ENCODE measurements at regions not wholly inside any gene's neighbourhood (a gene's known extent, or its start where the extent isn't known, plus 50 kb on each side); places are given as distances from the start of the nearest gene placed in this dataset.
A peak's percentile ranks its signal among the peaks of the same experiment; 100 is the strongest.

DNA sequence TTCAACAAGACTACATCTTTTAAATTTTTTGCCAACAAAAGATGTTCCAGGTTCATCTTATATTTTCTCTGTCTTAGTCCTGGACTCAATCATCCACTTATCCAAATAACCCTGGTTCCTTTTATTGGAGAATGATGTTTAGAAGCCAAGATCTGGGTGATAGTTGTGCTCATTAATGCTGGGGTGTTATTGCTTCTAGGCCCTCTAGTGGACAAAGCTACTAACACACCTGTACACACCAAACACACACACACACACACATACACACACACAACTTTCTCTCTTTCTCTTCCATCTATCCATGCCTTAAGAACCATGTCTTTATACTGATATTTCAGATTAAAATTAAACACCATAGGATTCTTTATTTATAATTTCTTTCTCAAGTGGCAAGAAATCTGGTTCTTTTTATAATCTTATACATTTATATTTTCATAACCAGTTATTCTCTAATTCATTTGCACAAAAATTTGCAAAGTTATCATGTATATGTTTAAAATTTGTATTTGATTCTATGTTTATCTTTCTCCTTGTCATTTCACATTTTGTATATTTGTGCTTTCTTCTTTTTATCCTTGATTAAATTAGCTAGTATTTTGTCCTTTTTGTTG, 179.1 kb upstream of the SMIM23 start:
- Histone ChIP-seq H3K4me1 (replicated peaks) (no peaks in the 10 kb centered on the region), H3K36me3 (no peaks in the 10 kb centered on the region), H3K9me3 (replicated peaks) (0 out of 2 replicates have a peak, but pooled peaks cover 3% of the 10 kb centered on the region), H3K27me3 (replicated peaks) (peaks cover 22% of the 10 kb centered on the region), H3K27ac (no peak overlapping the region), H3K4me3 (no peak overlapping the region)
- DNase-seq (ENCODE audit: low read depth in 1 of 2, low spot score in 2 of 2): peak; percentile 38 to 51

DNA sequence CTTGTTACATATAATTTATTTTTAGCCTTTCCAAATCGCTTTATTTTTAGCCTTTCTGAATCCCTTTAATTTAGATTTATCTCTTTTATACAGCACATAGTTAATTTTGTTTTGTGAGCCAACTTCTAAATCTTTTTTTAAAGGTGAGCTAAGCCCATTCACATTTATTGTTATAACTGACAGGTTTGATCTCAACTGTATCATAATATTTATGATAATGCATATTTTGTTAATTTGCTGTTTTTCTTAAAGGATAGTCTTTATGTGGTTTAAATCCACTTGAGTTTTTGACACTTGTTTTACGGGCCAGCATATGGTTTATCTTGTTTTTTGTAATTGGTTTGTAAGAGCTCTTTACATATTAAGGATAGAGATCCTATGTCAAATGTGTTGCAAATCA, 177.8 kb upstream of the SMIM23 start:
- no peak overlapping the region for H3K27ac ChIP-seq
- H3K4me1 ChIP-seq (replicated peaks): no peaks in the 10 kb centered on the region
- H3K9me3 ChIP-seq (replicated peaks): 0 out of 2 replicates have a peak, but pooled peaks cover 3% of the 10 kb centered on the region
- no peaks in the 10 kb centered on the region for H3K36me3 ChIP-seq
- DNase-seq (ENCODE audit: low read depth in 1 of 2, low spot score in 2 of 2): no peak
- no peak overlapping the region for H3K4me3 ChIP-seq
- H3K27me3 ChIP-seq (replicated peaks): peaks cover 18% of the 10 kb centered on the region

DNA sequence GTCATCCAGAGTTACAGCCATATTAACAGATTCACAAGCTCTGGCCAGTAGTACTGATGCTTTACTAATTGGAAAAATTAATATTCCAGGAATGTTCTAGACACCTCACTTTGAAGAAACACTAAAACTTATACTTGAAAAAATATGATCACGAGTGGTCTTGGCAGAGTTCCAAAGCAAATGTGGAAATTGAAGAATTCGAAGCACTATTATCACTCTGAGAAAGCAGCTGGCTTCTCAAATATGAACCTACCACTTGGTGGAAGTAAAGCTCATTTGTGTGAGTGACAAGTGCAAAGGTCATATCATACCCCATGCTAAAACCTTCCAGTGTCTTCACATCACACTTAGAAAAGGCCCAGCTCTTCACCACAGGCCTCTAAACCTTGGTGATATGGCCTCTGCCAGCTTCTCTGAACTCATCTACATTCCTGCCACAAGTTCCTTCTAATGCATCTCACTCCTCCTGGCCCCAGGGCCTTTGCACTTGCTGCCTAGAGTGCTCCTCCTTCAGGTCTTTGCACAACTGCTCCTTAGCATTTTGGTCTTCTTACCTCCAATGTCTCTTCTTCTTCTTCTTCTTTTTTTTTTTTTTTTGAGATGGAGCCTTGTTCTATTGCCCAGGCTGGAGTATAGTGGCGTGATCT, 175.7 kb upstream of the SMIM23 start:
- Histone ChIP-seq H3K9me3 (replicated peaks) (0 out of 2 replicates have a peak, but pooled peaks cover 3% of the 10 kb centered on the region), H3K4me3 (no peak overlapping the region), H3K27me3 (replicated peaks) (peaks cover 12% of the 10 kb centered on the region), H3K27ac (no peak overlapping the region), H3K36me3 (no peaks in the 10 kb centered on the region), H3K4me1 (replicated peaks) (no peaks in the 10 kb centered on the region)
- no peak for DNase-seq (ENCODE audit: low read depth in 1 of 2, low spot score in 2 of 2)

DNA sequence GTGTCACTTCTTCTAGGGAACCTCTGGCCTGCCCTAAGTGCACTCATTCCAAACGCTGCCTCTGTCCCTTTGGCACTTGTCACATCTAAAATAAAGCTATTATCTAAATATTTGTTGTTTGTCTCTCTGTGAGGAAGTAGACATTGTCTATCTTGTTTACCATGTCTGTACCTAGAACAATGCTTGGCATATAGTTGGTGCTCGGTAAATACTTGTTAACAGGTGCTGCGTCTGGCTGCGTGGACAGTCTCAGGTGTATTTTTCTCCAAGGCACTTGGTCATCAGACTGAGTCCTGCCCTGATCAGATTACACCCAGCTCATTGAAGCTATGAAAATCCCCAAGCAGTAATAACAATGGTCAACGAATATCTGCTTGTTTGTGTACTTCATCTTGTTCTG, 174.9 kb upstream of the SMIM23 start:
- no peaks in the 10 kb centered on the region for H3K36me3 ChIP-seq
- H3K9me3 ChIP-seq (replicated peaks): 0 out of 2 replicates have a peak, but pooled peaks cover 3% of the 10 kb centered on the region
- no peak overlapping the region for H3K27ac ChIP-seq
- peaks cover 12% of the 10 kb centered on the region for H3K27me3 ChIP-seq (replicated peaks)
- H3K4me3 ChIP-seq: no peak overlapping the region
- H3K4me1 ChIP-seq (replicated peaks): no peaks in the 10 kb centered on the region
- no peak for DNase-seq (ENCODE audit: low read depth in 1 of 2, low spot score in 2 of 2)

DNA sequence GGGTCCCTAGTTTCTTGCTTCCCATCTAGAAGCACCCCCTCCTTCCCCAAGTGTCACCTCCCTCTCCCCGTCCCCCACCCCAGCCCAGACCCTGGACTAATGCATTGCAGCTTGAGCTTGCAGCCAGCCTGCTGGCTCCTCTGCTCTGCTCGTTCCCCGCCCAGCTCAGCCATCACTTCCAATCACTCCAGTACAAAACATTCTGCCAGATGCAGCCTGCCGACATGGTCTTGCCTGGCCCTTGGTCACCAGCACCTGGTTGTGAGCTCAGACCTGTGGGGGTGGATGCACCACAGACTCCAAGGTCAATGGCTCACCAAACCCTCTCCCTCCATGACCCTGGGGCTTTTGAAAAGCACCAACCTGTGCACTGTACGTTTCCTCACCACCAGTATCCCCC, 172.9 kb upstream of the SMIM23 start:
- Histone ChIP-seq H3K4me1 (replicated peaks) (no peaks in the 10 kb centered on the region), H3K4me3 (no peak overlapping the region), H3K9me3 (replicated peaks) (0 out of 2 replicates have a peak, but pooled peaks cover 3% of the 10 kb centered on the region), H3K27me3 (replicated peaks) (peaks cover 16% of the 10 kb centered on the region), H3K27ac (no peak overlapping the region), H3K36me3 (no peaks in the 10 kb centered on the region)
- no peak for DNase-seq (ENCODE audit: low read depth in 1 of 2, low spot score in 2 of 2)

DNA sequence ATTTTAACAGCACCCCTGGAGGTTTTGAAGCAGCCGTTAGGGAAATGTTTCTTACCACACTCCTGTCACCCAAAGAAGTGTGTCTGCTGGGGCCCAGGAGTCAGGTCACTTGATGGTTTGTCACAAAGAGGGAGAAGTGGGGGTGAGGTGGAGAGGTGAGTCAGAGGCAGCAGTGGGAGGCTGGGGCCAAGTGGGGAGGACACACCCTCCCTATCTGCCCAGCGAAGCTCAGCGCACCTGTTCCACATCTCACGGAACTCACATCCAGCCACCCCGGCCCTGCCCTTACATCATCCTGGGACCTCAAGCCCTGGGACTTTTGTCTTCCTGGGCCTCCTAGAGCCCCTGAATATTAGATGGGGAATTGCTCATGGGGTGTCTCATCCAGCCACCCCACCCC, 171.1 kb upstream of the SMIM23 start:
- H3K9me3 ChIP-seq (replicated peaks): no peaks in the 10 kb centered on the region
- no peak overlapping the region for H3K4me3 ChIP-seq
- H3K36me3 ChIP-seq: no peaks in the 10 kb centered on the region
- peak in 1 of 2 experiments; percentile 40 for DNase-seq (ENCODE audit: low read depth in 1 of 2, low spot score in 2 of 2)
- peaks cover 7% of the 10 kb centered on the region; the same call in 1 of the 2 replicates for H3K27me3 ChIP-seq (replicated peaks)
- no peaks in the 10 kb centered on the region for H3K4me1 ChIP-seq (replicated peaks)
- H3K27ac ChIP-seq: no peak overlapping the region

DNA sequence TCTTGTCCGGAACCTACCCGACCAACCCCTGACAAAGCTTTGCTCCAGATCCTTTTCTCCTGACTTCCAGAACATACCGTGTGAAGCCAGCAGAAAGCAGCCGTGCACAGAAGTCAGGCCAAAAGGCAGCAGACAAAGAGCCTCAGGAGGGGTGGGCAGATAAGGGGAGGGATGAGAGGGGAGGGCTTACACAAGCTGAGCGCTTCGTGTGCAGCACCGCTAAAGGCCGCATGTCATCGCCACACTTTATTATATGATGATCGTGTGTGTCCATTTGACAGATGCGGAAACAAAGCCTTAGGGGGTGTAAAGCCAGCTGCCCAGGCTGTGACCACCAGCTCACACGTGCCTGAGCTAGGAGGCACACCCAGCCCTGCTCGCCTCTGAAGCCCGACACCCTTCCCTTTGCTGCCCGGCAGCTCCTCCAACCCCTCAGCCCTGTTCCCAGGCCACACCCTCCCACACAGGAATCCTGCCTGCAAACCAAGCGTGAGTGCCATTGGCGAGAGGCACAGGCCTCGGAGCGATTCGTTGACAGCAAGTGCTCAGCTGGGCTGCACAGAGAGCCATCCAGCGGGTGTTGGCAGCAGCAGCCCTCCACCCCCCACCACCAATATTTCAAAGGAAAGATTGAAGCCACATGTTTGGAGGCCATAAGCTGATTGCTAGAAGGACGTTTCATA, 170.5 kb upstream of the SMIM23 start:
- H3K4me1 ChIP-seq (replicated peaks): no peaks in the 10 kb centered on the region
- peaks cover 7% of the 10 kb centered on the region; the same call in 1 of the 2 replicates for H3K27me3 ChIP-seq (replicated peaks)

DNA sequence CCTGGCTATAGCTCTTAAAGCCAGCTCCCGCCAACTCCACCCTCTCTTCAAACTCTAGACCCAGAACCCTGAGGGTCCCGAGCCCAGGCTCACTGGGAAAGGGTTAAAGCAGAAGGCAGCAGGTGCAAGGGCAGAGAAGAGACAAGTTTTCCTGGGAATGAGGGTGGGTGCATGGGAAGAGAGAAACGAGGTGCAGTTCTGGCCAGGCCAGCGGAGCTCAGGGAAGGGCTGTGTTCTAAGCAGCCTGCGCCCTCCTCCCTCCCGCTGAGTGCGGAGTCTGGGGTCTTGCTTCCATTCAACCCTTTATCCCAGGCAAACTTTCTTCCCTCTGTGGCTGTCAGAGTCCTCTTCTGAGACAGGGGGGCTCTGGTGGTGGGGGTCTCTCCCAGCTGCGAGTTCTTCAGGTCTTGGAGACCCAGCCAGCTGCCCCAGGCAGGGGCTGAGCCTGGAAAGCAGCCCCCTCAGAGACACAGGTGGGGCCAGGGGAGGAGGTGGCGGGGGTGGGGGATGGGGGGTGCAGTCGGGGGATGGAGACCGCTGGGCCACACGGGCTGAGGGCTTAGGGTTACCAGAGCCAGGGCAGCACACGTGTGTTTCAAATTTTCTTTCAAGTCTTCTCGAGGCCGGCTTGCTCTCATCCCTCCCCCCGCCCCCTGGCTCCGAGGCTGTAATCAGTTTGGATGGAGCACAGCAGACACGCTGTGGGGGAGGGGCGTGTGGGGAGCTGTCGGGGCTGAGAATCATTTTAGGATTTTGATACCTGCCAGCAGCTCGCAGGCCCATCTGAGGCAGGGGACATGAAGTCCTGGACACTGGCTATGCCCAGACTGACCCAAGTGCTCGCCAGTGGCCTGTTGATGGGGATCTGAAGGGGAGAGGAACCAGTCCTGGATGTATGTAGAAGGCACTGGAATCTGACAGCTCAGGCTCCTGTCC, 169.6 kb upstream of the SMIM23 start:
- Histone ChIP-seq H3K9me3 (replicated peaks) (no peaks in the 10 kb centered on the region), H3K4me1 (replicated peaks) (no peaks in the 10 kb centered on the region), H3K36me3 (no peaks in the 10 kb centered on the region), H3K27me3 (replicated peaks) (peaks cover 7% of the 10 kb centered on the region; the same call in 1 of the 2 replicates), H3K27ac (no peak overlapping the region), H3K4me3 (no peak overlapping the region)
- peak in 1 of 2 experiments; percentile 42 for DNase-seq (ENCODE audit: low read depth in 1 of 2, low spot score in 2 of 2)

More for the DNA sequence above, 170.5 kb upstream of the SMIM23 start:
- DNase-seq (ENCODE audit: low read depth in 1 of 2, low spot score in 2 of 2): peak in 1 of 2 experiments; percentile 42
- H3K27ac ChIP-seq: no peak overlapping the region
- H3K36me3 ChIP-seq: no peaks in the 10 kb centered on the region
- H3K9me3 ChIP-seq (replicated peaks): no peaks in the 10 kb centered on the region
- H3K4me3 ChIP-seq: no peak overlapping the region

DNA sequence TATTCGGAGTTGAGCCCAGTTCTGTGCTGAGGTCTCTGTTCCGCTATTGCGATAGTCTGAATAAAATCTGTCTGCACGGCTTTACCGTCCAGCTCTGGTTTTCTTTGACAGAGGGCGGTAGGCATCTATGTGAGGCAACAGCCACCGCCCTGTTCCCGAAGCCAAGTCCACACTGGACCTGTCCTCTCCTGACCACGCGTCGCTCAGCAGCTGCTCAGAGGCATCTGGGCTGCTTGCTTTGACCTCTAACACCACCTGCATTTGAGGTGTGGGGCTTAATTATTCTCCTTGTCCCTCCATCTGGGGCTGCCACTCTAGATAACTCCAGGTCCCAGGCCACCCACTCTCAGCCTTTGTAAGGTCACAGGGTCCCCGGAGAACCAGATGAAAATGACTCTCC, 168.4 kb upstream of the SMIM23 start:
- Histone ChIP-seq H3K4me1 (replicated peaks) (no peaks in the 10 kb centered on the region), H3K27ac (no peak overlapping the region), H3K27me3 (replicated peaks) (peaks cover 6% of the 10 kb centered on the region; the same call in 1 of the 2 replicates), H3K4me3 (no peak overlapping the region), H3K9me3 (replicated peaks) (no peaks in the 10 kb centered on the region), H3K36me3 (no peaks in the 10 kb centered on the region)
- DNase-seq (ENCODE audit: low read depth in 1 of 2, low spot score in 2 of 2): no peak

DNA sequence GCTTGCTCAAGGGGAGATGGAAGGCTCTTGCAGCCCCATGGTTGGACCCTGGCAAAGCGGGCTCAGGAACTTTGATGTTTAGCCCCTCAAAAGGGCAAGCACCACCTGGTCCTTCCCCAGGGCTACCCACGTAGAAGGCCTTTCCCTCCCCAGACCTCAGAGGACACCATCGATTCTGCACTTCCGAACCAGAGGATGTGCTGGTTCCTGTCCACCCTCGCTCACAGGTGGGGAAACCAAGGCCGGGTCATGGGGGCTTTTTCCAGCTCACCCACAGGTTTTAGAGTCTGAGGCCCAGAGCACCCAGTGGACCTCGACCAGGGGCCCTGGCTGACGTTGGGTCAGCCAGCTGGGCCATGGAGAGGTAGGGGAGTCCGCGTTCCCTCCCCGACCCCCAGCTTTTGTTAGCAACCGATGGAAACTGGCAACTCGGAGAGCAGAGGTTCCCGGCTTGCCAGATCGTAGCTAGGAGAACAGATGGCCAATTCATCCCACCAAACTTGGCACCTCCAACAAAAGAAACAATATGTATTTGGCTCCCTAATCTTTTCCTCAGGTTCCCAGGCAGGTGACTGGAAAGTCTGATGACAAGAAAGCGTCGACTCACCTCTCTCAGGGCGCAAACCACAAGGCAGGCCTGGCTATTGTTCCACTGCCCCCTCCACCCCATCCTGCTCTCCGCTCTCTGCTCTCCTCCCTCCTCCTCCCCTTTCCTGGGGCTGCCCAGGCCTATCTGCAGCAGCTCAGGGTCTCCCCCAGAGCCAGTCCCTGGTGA, 167.6 kb upstream of the SMIM23 start:
- no peaks in the 10 kb centered on the region for H3K9me3 ChIP-seq (replicated peaks)
- no peaks in the 10 kb centered on the region for H3K36me3 ChIP-seq
- peaks cover 4% of the 10 kb centered on the region; the same call in 1 of the 2 replicates for H3K27me3 ChIP-seq (replicated peaks)
- H3K4me3 ChIP-seq: no peak overlapping the region
- no peaks in the 10 kb centered on the region for H3K4me1 ChIP-seq (replicated peaks)
- DNase-seq (ENCODE audit: low read depth in 1 of 2, low spot score in 2 of 2): no peak
- no peak overlapping the region for H3K27ac ChIP-seq

DNA sequence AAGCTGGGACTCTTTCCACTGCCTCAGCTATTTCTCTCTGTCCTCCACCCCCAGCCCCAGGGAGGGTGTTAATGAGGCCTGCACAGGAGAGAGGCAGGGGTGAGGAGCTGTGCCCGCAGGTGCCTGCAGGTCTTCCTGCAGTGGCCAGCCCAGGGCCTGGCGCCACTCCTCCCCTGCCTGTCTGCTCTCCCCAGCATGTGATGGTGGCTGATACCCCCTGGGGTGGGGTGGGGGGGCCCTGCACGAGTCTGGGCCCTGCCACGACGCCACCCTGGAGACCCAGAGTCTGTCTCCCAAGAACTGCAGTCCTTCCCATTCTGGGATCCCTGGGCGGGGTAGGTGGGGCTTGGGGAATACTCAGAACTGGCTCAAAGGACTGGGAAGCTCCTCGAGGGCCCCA, 166.4 kb upstream of the SMIM23 start:
- no peak overlapping the region for H3K4me3 ChIP-seq
- H3K27me3 ChIP-seq (replicated peaks): peaks cover 4% of the 10 kb centered on the region; the same call in 1 of the 2 replicates
- no peak overlapping the region for H3K27ac ChIP-seq
- no peaks in the 10 kb centered on the region for H3K4me1 ChIP-seq (replicated peaks)
- H3K9me3 ChIP-seq (replicated peaks): no peaks in the 10 kb centered on the region
- DNase-seq (ENCODE audit: low read depth in 1 of 2, low spot score in 2 of 2): peak in 1 of 2 experiments; percentile 44
- H3K36me3 ChIP-seq: no peaks in the 10 kb centered on the region

DNA sequence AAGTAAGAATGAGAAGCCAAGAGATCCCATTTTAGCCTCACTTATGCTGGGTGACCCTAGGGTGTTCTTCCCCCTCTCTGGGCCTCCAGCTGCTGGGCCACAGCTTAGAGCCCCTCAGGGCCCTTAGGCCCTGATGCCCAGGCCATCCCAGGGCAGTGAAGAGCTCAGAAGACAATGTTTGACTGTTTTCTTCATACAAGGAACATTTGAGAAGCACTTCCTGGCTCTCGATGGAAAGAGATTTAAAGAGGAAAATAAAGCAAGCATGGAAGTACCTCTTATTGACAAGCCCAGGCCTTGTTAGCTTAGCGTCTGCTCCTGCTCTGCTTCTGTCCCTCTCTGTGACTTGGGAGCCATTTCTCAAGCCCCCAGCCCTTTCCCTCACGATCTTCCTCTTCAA, 165.9 kb upstream of the SMIM23 start:
- H3K36me3 ChIP-seq: no peaks in the 10 kb centered on the region
- DNase-seq (ENCODE audit: low read depth in 1 of 2, low spot score in 2 of 2): no peak
- no peaks in the 10 kb centered on the region for H3K4me1 ChIP-seq (replicated peaks)
- H3K4me3 ChIP-seq: no peak overlapping the region
- H3K27me3 ChIP-seq (replicated peaks): peaks cover 5% of the 10 kb centered on the region; the same call in 1 of the 2 replicates
- H3K27ac ChIP-seq: no peak overlapping the region
- H3K9me3 ChIP-seq (replicated peaks): no peaks in the 10 kb centered on the region

DNA sequence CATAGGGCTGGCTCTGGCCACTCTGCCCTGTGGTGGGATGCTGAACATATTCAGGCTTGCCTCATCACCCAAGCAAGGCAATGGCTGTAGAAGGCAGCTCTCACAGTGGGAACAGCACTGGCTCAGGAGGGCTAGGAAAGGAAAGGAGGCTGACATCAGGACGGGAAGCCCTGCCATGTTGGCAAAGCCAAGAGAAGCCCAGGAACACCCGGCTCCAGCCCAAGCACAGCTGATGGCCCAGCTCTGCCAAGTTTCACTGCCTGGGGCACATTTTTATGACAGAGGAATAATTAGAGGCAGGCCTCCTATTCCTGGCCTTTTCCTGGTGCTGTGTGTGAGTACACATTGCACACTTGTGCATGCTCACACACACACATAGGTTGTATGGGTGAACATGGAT, 163.6 kb upstream of the SMIM23 start:
- Histone ChIP-seq H3K4me1 (replicated peaks) (no peaks in the 10 kb centered on the region), H3K36me3 (no peaks in the 10 kb centered on the region), H3K27me3 (replicated peaks) (0 out of 2 replicates have a peak, but pooled peaks cover 5% of the 10 kb centered on the region), H3K9me3 (replicated peaks) (no peaks in the 10 kb centered on the region), H3K27ac (no peak overlapping the region), H3K4me3 (no peak overlapping the region)
- DNase-seq (ENCODE audit: low read depth in 1 of 2, low spot score in 2 of 2): no peak
